ENCODE measurements at regions not wholly inside any gene's neighbourhood (a gene's known extent, or its start where the extent isn't known, plus 50 kb on each side); places are given as distances from the start of the nearest gene placed in this dataset.

DNA sequence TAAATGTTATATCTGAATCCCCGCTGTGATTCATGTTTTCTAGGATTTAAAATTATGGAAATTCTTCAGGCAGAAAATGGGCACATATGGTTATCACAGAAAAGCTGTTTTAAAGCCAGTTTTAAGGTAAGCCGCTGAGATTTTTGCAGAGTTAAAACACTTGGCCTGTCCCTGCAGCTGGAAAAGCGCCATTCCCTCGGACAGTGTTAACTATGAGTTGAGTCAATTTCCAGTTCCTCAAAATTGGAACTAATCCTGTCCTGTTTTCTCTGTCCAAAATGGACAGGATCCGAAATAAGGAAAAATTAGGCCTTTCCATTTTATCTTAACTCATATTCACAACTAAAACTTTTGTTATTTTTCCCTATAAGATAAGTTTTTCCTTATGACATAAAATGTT, 225.2 kb downstream of the SAMD5 start:
- TF ChIP-seq, protein P1, sequence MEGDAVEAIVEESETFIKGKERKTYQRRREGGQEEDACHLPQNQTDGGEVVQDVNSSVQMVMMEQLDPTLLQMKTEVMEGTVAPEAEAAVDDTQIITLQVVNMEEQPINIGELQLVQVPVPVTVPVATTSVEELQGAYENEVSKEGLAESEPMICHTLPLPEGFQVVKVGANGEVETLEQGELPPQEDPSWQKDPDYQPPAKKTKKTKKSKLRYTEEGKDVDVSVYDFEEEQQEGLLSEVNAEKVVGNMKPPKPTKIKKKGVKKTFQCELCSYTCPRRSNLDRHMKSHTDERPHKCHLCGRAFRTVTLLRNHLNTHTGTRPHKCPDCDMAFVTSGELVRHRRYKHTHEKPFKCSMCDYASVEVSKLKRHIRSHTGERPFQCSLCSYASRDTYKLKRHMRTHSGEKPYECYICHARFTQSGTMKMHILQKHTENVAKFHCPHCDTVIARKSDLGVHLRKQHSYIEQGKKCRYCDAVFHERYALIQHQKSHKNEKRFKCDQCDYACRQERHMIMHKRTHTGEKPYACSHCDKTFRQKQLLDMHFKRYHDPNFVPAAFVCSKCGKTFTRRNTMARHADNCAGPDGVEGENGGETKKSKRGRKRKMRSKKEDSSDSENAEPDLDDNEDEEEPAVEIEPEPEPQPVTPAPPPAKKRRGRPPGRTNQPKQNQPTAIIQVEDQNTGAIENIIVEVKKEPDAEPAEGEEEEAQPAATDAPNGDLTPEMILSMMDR (IDR thresholded peaks at IDR 0.05; ENCODE audit: extremely low read depth, insufficient read depth, missing control alignments): no peak
- in situ Hi-C loops (cut with MboI; ENCODE audit: low pct_unique_long_range_greater_than_20kb, low sequenced_read_pairs, unreplicated experiment): no loop called here

DNA sequence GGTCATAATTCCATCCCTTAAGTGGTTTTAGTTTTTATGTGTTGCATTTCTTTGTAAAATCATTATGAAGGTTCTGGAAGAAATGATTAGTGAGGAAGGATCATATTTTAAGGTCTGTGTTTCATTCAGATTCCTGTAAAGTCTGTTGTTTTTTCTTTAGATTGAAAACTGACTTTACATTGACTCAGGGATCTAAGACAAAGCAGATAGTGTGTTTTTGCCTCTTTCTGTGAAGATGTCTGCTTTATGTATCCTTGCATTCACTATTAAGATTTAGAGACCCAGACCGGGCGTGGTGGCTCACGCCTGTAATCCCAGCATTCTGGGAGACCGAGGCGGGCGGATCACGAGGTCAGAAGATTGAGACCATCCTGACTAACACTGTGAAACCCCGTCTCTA, 225.7 kb downstream of the SAMD5 start:
- in situ Hi-C loops (cut with MboI; ENCODE audit: low pct_unique_long_range_greater_than_20kb, low sequenced_read_pairs, unreplicated experiment): no loop called here
- DNase-seq (ENCODE audit: low spot score): no peak
- TF ChIP-seq, protein P1 (IDR thresholded peaks at IDR 0.05; ENCODE audit: extremely low read depth, insufficient read depth, missing control alignments): no peak

More for the DNA sequence above, 225.2 kb downstream of the SAMD5 start:
- DNase-seq (ENCODE audit: low spot score): no peak

GRCh38 chr6:147735924-147736323, 227.4 kb downstream of the SAMD5 start:
- no peak for DNase-seq (ENCODE audit: low spot score)
- in situ Hi-C loops (cut with MboI; ENCODE audit: low pct_unique_long_range_greater_than_20kb, low sequenced_read_pairs, unreplicated experiment): no loop called here
- TF ChIP-seq, protein P1 (IDR thresholded peaks at IDR 0.05; ENCODE audit: extremely low read depth, insufficient read depth, missing control alignments): no peak

- TF ChIP-seq, protein P1 (IDR thresholded peaks at IDR 0.05; ENCODE audit: extremely low read depth, insufficient read depth, missing control alignments): no peak
- DNase-seq (ENCODE audit: low spot score): no peak
- in situ Hi-C loops (cut with MboI; ENCODE audit: low pct_unique_long_range_greater_than_20kb, low sequenced_read_pairs, unreplicated experiment): no loop called here
Measured at GRCh38 chr6:147737115-147737514, 228.6 kb downstream of the SAMD5 start.

DNA sequence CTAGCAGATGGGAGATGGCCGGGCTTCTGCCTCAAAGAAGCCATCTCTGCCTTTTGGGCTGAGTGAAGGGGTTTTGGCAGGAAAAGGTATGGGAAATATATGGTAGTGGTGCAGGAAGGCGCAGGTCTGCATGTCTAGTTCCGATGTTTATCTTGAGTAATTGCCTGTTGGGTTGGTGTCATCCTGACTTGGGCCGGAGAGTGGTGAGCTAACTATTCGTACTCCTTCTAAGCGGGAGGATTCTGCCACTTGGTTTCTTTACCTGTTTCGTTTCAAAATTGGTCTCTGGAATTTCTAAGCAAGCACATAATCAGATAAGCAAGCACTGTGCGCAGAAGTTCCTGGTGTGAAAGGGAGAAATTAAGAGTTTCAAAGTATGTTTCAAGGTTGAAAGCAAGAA, 229.6 kb downstream of the SAMD5 start:
- in situ Hi-C loops (cut with MboI; ENCODE audit: low pct_unique_long_range_greater_than_20kb, low sequenced_read_pairs, unreplicated experiment): no loop called here
- TF ChIP-seq, protein P1 (IDR thresholded peaks at IDR 0.05; ENCODE audit: extremely low read depth, insufficient read depth, missing control alignments): no peak
- no peak for DNase-seq (ENCODE audit: low spot score)

GRCh38 chr6:147738516-147739162, 230.1 kb downstream of the SAMD5 start:
- DNase-seq (ENCODE audit: low spot score): no peak
- in situ Hi-C loops (cut with MboI; ENCODE audit: low pct_unique_long_range_greater_than_20kb, low sequenced_read_pairs, unreplicated experiment): no loop called here
- TF ChIP-seq, protein P1 (IDR thresholded peaks at IDR 0.05; ENCODE audit: extremely low read depth, insufficient read depth, missing control alignments): no peak
